HUES64 (cell line): ENCODE measurements at regions not wholly inside any gene's neighbourhood (a gene's known extent, or its start where the extent isn't known, plus 50 kb on each side); places are given as distances from the start of the nearest gene placed in this dataset.

Experiments
- H3K27ac ChIP-seq: 2 replicates; pipeline ENCODE4 v1.7.0; 2013; ENCODE audit warnings: low read depth, low read length, inconsistent platforms
- H3K27me3 ChIP-seq: 2 replicates; pipeline ENCODE4 v1.6.1; 2013; ENCODE audit warnings: mild to moderate bottlenecking, low read length; ENCODE audit not compliant: insufficient read depth
- H3K36me3 ChIP-seq: 2 replicates; pipeline ENCODE4 v1.6.1; 2013; ENCODE audit warnings: mild to moderate bottlenecking, low read length; ENCODE audit not compliant: insufficient read depth
- H3K4me1 ChIP-seq: 2 replicates; pipeline ENCODE4 v1.6.1; 2013; ENCODE audit warnings: mild to moderate bottlenecking, low read length, moderate library complexity; ENCODE audit not compliant: insufficient read depth
- H3K4me3 ChIP-seq: 2 replicates; pipeline ENCODE4 v1.5.1; 2013; ENCODE audit warnings: mild to moderate bottlenecking, low read length, moderate library complexity
- H3K9ac ChIP-seq: 2 replicates; pipeline ENCODE4 v1.6.1; 2013; ENCODE audit warnings: mild to moderate bottlenecking, low read depth, low read length
- H3K9me3 ChIP-seq: 2 replicates; pipeline ENCODE4 v1.6.1; 2013; ENCODE audit warnings: low read depth, low read length; ENCODE audit not compliant: insufficient read depth
- WGBS: fragments of 150-250, 120-280 bp; methylation state at CpG from one replicate; pipeline ENCODE4 v1.1.7; 2013; ENCODE audit warnings: missing lambda C conversion rate; 5-methylcytosine and 5-hydroxymethylcytosine counted together

DNA sequence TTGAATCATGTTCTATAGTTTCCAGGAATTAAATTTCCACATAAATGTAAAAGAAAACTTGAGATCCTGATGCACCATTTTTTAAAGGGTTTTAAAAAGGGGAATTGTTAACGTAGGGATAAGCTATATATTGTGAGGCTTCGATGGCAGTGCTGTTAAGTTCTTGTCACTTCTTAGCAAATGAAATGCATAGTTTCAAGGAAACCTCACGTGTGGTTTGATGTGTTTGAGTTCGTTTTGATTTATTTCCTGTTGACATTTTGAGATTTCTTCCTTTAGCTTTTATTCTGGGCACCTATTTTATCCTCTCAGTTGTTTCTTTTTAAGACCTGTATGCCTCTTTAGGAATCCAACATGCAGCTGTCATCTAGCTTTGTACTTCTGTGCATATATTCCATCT lies 301.0 kb downstream of the DOCK8 start:
- Histone ChIP-seq H3K4me3 (no peak overlapping the region), H3K27ac (no peak overlapping the region), H3K27me3 (no peaks in the 10 kb centered on the region), H3K4me1 (0 out of 2 replicates have a peak, but pooled peaks cover 4% of the 10 kb centered on the region), H3K36me3 (no peaks in the 10 kb centered on the region), H3K9me3 (no peaks in the 10 kb centered on the region), H3K9ac (no peak overlapping the region)
- WGBS: 80% methylated on average over 4 of the region's 4 CpGs

DNA sequence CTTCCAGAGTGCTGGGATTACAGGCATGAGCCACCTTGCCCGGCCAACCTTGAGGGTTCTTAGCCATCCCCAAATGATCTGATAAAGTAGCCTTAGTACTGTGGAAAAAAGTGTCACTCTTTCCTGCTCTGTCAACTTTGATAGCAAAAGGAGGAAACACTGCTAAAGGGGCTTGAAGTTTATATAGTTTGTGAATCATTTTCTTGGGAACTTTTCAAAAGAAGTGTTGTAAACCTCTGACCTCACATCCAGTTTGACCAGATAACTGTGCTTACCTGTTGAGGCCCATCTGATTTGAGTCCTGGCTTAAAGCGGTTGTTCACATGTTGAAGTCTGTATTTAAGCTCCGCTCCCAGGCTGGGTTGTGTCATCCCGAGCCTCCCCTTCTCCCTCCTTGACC lies 303.3 kb downstream of the DOCK8 start:
- H3K4me3 ChIP-seq: no peak overlapping the region
- H3K4me1 ChIP-seq: 0 out of 2 replicates have a peak, but pooled peaks cover 4% of the 10 kb centered on the region
- H3K9ac ChIP-seq: no peak overlapping the region
- WGBS: 92% methylated on average over 4 of the region's 4 CpGs
- no peaks in the 10 kb centered on the region for H3K36me3 ChIP-seq
- no peak overlapping the region for H3K27ac ChIP-seq
- no peaks in the 10 kb centered on the region for H3K9me3 ChIP-seq
- no peaks in the 10 kb centered on the region for H3K27me3 ChIP-seq

DNA sequence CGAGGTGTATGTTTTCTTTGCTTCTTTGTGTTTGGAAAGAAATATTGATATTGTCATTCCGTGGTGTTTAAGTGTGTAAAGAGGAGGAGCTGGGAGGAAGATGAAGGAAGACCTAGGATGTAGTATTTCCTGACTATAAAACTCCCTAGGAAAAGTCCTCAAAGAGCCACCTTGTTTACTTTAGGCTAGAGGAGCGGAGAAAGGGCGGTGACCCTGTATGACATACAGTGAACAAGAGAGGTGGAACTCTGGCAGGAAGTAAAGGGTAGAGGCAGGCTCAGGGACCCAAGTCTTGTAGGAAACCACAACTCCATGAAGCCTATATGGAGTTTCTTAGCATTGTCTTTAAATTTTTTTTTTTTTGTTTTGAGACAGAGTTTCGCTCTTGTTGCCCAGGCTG lies 303.9 kb downstream of the DOCK8 start:
- Histone ChIP-seq H3K27ac (no peak overlapping the region), H3K9ac (no peak overlapping the region), H3K4me1 (0 out of 2 replicates have a peak, but pooled peaks cover 4% of the 10 kb centered on the region), H3K9me3 (no peaks in the 10 kb centered on the region), H3K4me3 (no peak overlapping the region), H3K27me3 (no peaks in the 10 kb centered on the region), H3K36me3 (no peaks in the 10 kb centered on the region)
- 68% methylated on average over 5 of the region's 5 CpGs for WGBS

DNA sequence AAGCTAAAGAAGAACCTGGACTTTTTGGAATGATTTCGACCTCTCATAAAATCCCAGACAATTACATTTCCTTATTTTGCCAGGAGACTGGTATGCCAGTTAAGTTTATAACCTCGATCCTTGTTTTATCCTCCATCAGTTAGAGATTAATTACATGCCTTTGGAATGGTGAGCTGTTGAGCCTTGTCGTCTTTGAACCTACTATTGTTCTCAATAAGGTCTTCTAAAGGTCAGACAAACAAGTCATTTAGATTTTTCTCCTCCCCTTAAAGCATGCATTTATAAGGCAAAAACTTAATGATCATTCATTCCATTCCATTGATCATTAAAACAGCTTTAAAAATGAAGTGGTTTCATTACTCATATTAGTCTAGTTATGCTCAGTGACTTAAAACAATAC lies 304.9 kb downstream of the DOCK8 start:
- Histone ChIP-seq H3K9ac (no peak overlapping the region), H3K36me3 (no peaks in the 10 kb centered on the region), H3K27me3 (no peaks in the 10 kb centered on the region), H3K9me3 (no peaks in the 10 kb centered on the region), H3K4me3 (no peak overlapping the region), H3K4me1 (0 out of 2 replicates have a peak, but pooled peaks cover 4% of the 10 kb centered on the region), H3K27ac (no peak overlapping the region)
- WGBS: 92% methylated on average over 2 of the region's 3 CpGs

DNA sequence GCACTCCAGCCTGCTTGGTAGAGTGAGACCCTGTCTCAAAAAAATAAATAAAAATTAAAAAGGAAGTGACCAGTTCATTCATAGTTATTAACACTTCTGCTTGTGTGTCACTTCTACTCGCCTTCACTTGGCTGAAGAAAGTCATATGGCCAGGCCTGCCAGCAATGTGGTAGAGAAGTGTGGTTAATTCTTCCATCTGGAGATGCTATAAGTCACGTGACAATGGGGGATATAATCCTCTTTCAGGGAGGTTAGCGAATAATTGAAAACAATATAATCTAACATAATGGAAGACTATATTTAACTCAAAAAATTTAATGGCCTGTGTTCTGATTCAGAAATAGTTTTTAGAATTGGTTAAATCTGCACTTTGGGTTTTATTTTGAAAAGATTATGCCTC lies 305.6 kb downstream of the DOCK8 start:
- no peak overlapping the region for H3K9ac ChIP-seq
- H3K27me3 ChIP-seq: no peaks in the 10 kb centered on the region
- WGBS: 88% methylated on average over 2 of the region's 3 CpGs
- 0 out of 2 replicates have a peak, but pooled peaks cover 4% of the 10 kb centered on the region for H3K4me1 ChIP-seq
- no peaks in the 10 kb centered on the region for H3K9me3 ChIP-seq
- no peaks in the 10 kb centered on the region for H3K36me3 ChIP-seq
- no peak overlapping the region for H3K27ac ChIP-seq
- no peak overlapping the region for H3K4me3 ChIP-seq

DNA sequence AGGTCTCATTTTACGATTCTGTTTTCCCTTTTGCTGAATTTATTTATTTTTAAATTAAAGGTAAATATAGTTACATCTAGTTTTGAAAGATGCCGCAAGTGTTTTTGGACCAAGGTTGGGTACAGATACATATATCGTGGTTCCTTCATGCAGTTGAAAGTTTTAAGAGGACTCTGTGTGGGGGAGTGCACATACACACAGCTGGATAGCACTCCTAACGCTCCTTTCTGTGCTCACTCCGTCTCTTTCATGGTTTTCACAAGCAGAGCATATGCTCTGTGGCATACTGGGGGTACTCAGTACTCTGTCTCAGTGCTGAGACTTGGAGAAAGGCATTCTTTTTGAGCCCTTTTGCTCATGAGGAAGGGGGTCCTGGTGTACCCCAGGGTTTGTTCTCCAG lies 307.5 kb downstream of the DOCK8 start:
- H3K36me3 ChIP-seq: no peaks in the 10 kb centered on the region
- no peak overlapping the region for H3K27ac ChIP-seq
- H3K9me3 ChIP-seq: no peaks in the 10 kb centered on the region
- no peak overlapping the region for H3K4me3 ChIP-seq
- H3K27me3 ChIP-seq: no peaks in the 10 kb centered on the region
- WGBS: 96% methylated on average over 4 of the region's 5 CpGs
- H3K9ac ChIP-seq: no peak overlapping the region
- H3K4me1 ChIP-seq: 0 out of 2 replicates have a peak, but pooled peaks cover 4% of the 10 kb centered on the region

DNA sequence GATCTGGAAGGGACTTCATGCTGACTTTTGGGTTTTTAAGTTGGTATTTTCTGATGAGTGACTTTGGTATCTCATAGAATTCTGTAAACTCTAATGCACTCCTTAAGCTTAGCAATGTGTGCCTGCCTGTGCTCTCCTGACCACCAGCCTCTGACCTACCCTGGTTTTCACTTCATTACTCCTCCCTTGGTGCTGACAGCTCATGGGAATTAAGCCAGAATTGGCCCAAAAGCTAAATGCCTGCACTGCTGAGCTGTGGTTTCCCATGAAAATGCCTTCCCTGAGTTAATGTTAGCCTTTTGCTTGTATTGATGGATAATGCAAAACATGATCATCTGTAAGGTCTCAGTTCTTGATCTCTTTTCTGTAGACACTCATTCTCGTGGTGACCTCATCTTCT lies 308.0 kb downstream of the DOCK8 start:
- H3K27me3 ChIP-seq: no peaks in the 10 kb centered on the region
- H3K36me3 ChIP-seq: no peaks in the 10 kb centered on the region
- 0 out of 2 replicates have a peak, but pooled peaks cover 4% of the 10 kb centered on the region for H3K4me1 ChIP-seq
- H3K4me3 ChIP-seq: no peak overlapping the region
- no peak overlapping the region for H3K9ac ChIP-seq
- no peaks in the 10 kb centered on the region for H3K9me3 ChIP-seq
- no peak overlapping the region for H3K27ac ChIP-seq
- 91% methylated on average over 1 of the region's 1 CpG for WGBS

DNA sequence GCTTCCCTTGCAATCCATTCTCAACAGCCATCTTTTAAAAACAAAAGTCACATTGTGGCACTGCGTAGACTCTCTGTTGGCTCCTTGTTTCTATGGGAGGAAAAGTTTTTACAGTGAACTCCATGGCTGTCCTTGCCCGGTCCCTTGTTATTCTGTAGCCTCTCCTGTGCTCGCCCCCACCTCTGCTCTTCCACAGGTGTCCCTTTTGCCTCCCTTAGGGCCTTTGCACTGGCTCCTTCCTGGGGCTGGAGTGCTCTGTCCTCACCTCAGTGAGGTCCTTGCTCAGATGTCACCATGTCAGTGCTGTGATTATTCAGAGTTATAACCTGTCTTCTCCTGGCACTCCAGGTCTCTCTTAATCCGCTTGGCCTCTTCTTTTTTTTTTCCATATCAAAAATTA lies 308.8 kb downstream of the DOCK8 start:
- Histone ChIP-seq H3K4me1 (0 out of 2 replicates have a peak, but pooled peaks cover under 1% of the 10 kb centered on the region), H3K4me3 (no peak overlapping the region), H3K9me3 (no peaks in the 10 kb centered on the region), H3K36me3 (no peaks in the 10 kb centered on the region), H3K9ac (no peak overlapping the region), H3K27me3 (no peaks in the 10 kb centered on the region), H3K27ac (no peak overlapping the region)
- WGBS: 90% methylated on average over 3 of the region's 4 CpGs

DNA sequence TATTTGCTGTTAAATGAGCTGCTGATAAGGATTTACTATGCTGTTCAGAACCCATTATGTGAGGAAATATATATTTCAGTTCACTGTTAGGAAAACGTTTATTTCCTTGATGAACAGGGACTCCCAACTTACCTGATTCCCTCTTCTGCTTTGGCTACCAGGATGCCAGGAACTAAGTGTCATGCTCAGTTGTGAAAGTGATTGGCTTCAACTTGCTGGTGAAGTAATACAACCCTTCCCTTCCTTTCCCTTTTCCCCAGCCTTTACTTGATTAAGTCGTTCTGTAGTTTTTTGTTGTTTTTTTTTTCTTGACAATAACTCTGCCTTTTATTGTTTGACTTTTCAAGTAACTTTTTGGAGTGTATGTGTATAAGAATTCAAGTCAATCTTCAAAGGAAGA lies 309.3 kb downstream of the DOCK8 start:
- H3K9me3 ChIP-seq: no peaks in the 10 kb centered on the region
- no peak overlapping the region for H3K4me3 ChIP-seq
- H3K9ac ChIP-seq: no peak overlapping the region
- no peaks in the 10 kb centered on the region for H3K36me3 ChIP-seq
- no peaks in the 10 kb centered on the region for H3K27me3 ChIP-seq
- WGBS: 76% methylated on average over 2 of the region's 2 CpGs
- no peak overlapping the region for H3K27ac ChIP-seq
- no peaks in the 10 kb centered on the region for H3K4me1 ChIP-seq

DNA sequence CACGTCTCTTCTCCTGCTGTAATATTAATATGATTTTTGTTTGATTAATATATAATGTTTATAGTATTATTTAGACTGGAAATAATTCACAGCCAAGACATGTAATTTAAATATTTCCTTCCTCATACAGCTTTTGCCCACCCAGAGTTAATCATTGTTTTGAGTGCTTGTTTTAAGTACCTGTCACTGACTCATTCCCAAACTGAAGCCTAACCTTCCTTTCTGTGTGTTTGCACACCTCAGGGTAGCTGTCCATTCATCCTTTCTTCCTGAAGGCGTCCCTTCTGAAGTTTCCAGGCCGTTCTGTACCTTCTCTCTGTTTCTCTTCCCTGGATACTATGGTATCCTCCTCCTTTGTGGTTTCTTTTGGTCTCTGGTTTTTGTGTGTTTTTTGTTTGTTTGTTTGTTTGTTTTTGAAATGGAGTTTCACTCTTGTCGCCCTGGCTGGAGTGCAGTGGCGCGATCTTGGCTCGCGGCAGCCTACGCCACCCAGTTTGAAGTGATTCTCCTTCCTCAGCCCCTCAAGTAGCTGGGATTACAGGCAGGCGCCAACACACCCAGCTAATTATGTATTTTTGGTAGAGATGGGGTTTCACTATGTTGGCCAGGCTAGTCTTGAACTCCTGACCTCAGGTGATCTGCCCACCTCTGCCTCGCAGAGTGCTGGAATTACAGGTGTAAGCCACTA lies 312.4 kb downstream of the DOCK8 start:
- 95% methylated on average over 9 of the region's 11 CpGs for WGBS
- peaks cover 2% of the 10 kb centered on the region; the same call in 1 of the 2 replicates for H3K4me1 ChIP-seq
- no peaks in the 10 kb centered on the region for H3K36me3 ChIP-seq
- H3K27me3 ChIP-seq: no peaks in the 10 kb centered on the region
- H3K9ac ChIP-seq: no peak overlapping the region
- no peaks in the 10 kb centered on the region for H3K9me3 ChIP-seq
- H3K27ac ChIP-seq: no peak overlapping the region
- no peak overlapping the region for H3K4me3 ChIP-seq

DNA sequence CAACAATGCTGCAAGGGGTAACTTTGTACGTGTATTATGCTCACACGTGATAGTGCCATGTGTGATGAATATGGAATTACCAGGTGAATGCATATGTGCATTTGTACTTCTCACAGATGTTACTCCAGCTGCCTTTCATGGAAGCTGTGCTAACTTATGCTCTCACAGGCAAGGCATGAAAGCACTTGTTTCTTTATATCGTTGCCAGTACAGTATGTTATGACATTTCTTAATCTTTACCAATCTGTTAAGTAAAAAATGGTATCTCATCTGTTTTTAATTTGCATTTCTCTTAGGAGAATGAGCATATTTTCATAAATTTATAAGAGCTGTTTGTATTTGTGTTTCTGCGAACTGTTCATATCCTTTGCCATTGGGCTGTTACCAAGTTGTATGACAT lies 311.8 kb upstream of the DMRT1 start:
- Histone ChIP-seq H3K27me3 (no peaks in the 10 kb centered on the region), H3K36me3 (no peaks in the 10 kb centered on the region), H3K9me3 (no peaks in the 10 kb centered on the region), H3K9ac (no peak overlapping the region), H3K4me1 (peaks cover 19% of the 10 kb centered on the region), H3K27ac (no peak overlapping the region), H3K4me3 (no peak overlapping the region)
- 95% methylated on average over 4 of the region's 4 CpGs for WGBS

DNA sequence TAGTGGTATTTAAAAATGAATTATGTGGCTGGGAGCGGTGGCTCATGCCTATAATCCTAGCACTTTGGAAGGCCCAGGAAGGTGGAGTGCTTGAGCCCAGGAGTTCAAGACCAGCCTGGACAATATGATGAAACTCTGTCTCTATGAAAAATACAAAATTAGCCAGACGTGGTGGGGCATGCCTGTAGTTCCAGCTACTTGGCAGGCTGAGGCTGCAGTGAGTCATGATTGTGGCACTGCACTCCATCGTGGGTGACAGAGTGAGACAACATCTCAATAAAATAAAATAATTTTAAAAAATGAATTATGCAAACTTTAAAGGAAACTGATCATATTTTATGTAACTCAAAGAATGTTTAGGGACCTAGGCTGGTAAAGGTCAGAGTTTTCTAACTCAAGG lies 310.8 kb upstream of the DMRT1 start:
- no peak overlapping the region for H3K4me3 ChIP-seq
- H3K9me3 ChIP-seq: no peaks in the 10 kb centered on the region
- H3K36me3 ChIP-seq: no peaks in the 10 kb centered on the region
- H3K9ac ChIP-seq: no peak overlapping the region
- 85% methylated on average over 2 of the region's 3 CpGs for WGBS
- no peaks in the 10 kb centered on the region for H3K27me3 ChIP-seq
- H3K4me1 ChIP-seq: peaks cover 28% of the 10 kb centered on the region
- no peak overlapping the region for H3K27ac ChIP-seq
